DMS53 treated with DMSO at 0.1 percent for 48 hours (cell line): ENCODE measurements at regions not wholly inside any gene's neighbourhood (a gene's known extent, or its start where the extent isn't known, plus 50 kb on each side); places are given as distances from the start of the nearest gene placed in this dataset.

Experiments used
- DNase-seq: peaks from one replicate; lab custom pipeline; 2025; ENCODE audit not compliant: unreplicated experiment; lab: John Stamatoyannopoulos, UW

GRCh38 chr18:45518311-45519155 is 96.7 kb upstream of the SLC14A2 start:
- DNase-seq, result no peak

- no peak for DNase-seq
Observed at GRCh38 chr18:45519411-45520280, 95.6 kb upstream of the SLC14A2 start.

GRCh38 chr18:45521136-45521535 is 94.1 kb upstream of the SLC14A2 start:
- DNase-seq, result no peak

- no peak for DNase-seq
Observed at GRCh38 chr18:45521777-45522176, 93.5 kb upstream of the SLC14A2 start.

- DNase-seq, result no peak
Observed at GRCh38 chr18:45522371-45522770, 92.9 kb upstream of the SLC14A2 start.

- DNase-seq, result no peak
Observed at GRCh38 chr18:45525301-45525700, 90.0 kb upstream of the SLC14A2 start.

GRCh38 chr18:45526114-45526841 is 89.0 kb upstream of the SLC14A2 start:
- no peak for DNase-seq

GRCh38 chr18:45527891-45528290 is 87.4 kb upstream of the SLC14A2 start:
- DNase-seq, result peak; percentile 23

GRCh38 chr18:45528712-45529336 is 86.5 kb upstream of the SLC14A2 start:
- no peak for DNase-seq

GRCh38 chr18:45538444-45538843 is 76.8 kb upstream of the SLC14A2 start:
- no peak for DNase-seq

- no peak for DNase-seq
Observed at GRCh38 chr18:45539491-45539891, 75.8 kb upstream of the SLC14A2 start.

- DNase-seq, result no peak
Observed at GRCh38 chr18:45540125-45540524, 75.2 kb upstream of the SLC14A2 start.

GRCh38 chr18:45541421-45541820 is 73.9 kb upstream of the SLC14A2 start:
- no peak for DNase-seq

- no peak for DNase-seq
Observed at GRCh38 chr18:45542043-45542442, 73.2 kb upstream of the SLC14A2 start.

- DNase-seq, result no peak
Observed at GRCh38 chr18:45547910-45548309, 67.4 kb upstream of the SLC14A2 start.

- DNase-seq, result no peak
Observed at GRCh38 chr18:45548614-45549013, 66.7 kb upstream of the SLC14A2 start.

GRCh38 chr18:45549290-45549689 is 66.0 kb upstream of the SLC14A2 start:
- no peak for DNase-seq

- DNase-seq, result no peak
Observed at GRCh38 chr18:45551142-45551815, 64.0 kb upstream of the SLC14A2 start.

GRCh38 chr18:45553723-45554388 is 61.4 kb upstream of the SLC14A2 start:
- no peak for DNase-seq

- DNase-seq, result no peak
Observed at GRCh38 chr18:45554389-45554737, 60.9 kb upstream of the SLC14A2 start.
